SU-DHL-6 (cell line): ENCODE measurements at regions not wholly inside any gene's neighbourhood (a gene's known extent, or its start where the extent isn't known, plus 50 kb on each side); places are given as distances from the start of the nearest gene placed in this dataset.

Source experiments
- H2AFZ ChIP-seq: fragments of 200-600 bp; sonication (generic); 2 replicates; pipeline ENCODE4 v1.6.1; 2014; ENCODE audit warnings: low read depth, mild to moderate bottlenecking, moderate library complexity, mixed read lengths, antibody characterized with exemption, low read length; ENCODE audit not compliant: severe bottlenecking
- H3F3A ChIP-seq: fragments of 200-600 bp; shearing (Covaris generic); 2 replicates; pipeline ENCODE4 v1.6.0; 2016; ENCODE audit warnings: antibody characterized with exemption, mild to moderate bottlenecking; ENCODE audit not compliant: insufficient read depth
- H3K27ac ChIP-seq: fragments of 200-600 bp; sonication (generic); 2 replicates; pipeline ENCODE4 v1.5.1; 2016; ENCODE audit warnings: low read depth, mild to moderate bottlenecking, low read length, moderate library complexity, mixed read lengths
- H3K27me3 ChIP-seq: fragments of 200-600 bp; sonication (generic), shearing (Covaris generic); 2 replicates; pipeline ENCODE4 v1.6.0; 2014; ENCODE audit warnings: mild to moderate bottlenecking, low read length
- H3K36me3 ChIP-seq: fragments of 200-600 bp; sonication (generic); 2 replicates; pipeline ENCODE4 v1.6.1; 2014; ENCODE audit warnings: mild to moderate bottlenecking, low read length, mixed read lengths
- H3K4me2 ChIP-seq: fragments of 300-600, 200-600 bp; shearing (Covaris generic), sonication (generic); 2 replicates; pipeline ENCODE4 v1.6.0; 2014; ENCODE audit warnings: low read length, low read depth, mild to moderate bottlenecking; ENCODE audit not compliant: poor library complexity, severe bottlenecking
- H3K4me3 ChIP-seq: fragments of 200-600 bp; sonication (generic); 2 replicates; pipeline ENCODE4 v1.5.1; 2014; ENCODE audit warnings: antibody characterized with exemption, low read length, mild to moderate bottlenecking, mixed read lengths; ENCODE audit not compliant: insufficient read depth, poor library complexity, severe bottlenecking
- H3K79me2 ChIP-seq: fragments of 200-600 bp; sonication (generic); 2 replicates; pipeline ENCODE4 v1.6.1; 2014; ENCODE audit warnings: mild to moderate bottlenecking, low read length, moderate library complexity; ENCODE audit not compliant: insufficient read depth
- H3K9ac ChIP-seq: fragments of 200-600 bp; sonication (generic); 2 replicates; pipeline ENCODE4 v1.7.0; 2014; ENCODE audit warnings: mild to moderate bottlenecking, low read length
- H3K9me2 ChIP-seq: fragments of 200-600 bp; sonication (generic); replicated peaks from 2 replicates; pipeline ENCODE4 v1.6.1; 2014; ENCODE audit warnings: low read length; ENCODE audit not compliant: insufficient read depth
- H3K9me3 ChIP-seq: fragments of 200-600 bp; sonication (generic); 2 replicates; pipeline ENCODE4 v1.6.1; 2014; ENCODE audit warnings: low read length, mixed read lengths; ENCODE audit not compliant: insufficient read depth
- H4K20me1 ChIP-seq: fragments of 200-600 bp; sonication (generic); 2 replicates; pipeline ENCODE4 v1.6.1; 2014; ENCODE audit warnings: low read depth, mild to moderate bottlenecking, antibody characterized with exemption, low read length, moderate library complexity, mixed read lengths
- EZH2phosphoT487 ChIP-seq: fragments of 200-600 bp; sonication (generic), shearing (Covaris generic); conservative IDR thresholded peaks from 2 replicates; pipeline ENCODE4 v1.6.1; 2018; ENCODE audit warnings: mild to moderate bottlenecking, antibody characterized with exemption, low read length, moderate library complexity, mixed read lengths
- TF ChIP-seq, protein P1 (sequence below): fragments of 200-600 bp; sonication (generic); IDR thresholded peaks from one replicate; pipeline ENCODE4 v1.5.1; 2017; ENCODE audit warnings: antibody characterized with exemption, mild to moderate bottlenecking, low read length, moderate library complexity; ENCODE audit not compliant: insufficient read depth, poor library complexity, severe bottlenecking

DNA sequence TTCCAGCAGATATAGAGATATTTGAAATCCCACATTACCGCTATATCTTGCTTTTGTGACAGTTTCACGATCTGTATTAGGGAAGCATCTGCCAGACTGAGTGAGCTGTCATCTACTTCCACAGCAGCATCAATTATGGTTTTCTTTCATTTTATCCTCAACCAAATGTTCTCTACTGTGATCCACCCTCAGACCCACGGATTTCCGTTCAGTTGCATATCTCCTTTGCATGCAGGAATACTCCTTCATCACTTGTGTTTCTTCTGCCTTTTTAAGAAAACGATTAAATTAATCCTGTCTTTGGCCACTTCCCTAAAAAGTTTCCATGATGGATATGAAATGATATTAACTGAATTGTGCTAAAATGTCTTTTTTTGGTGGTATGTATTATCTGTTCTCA, 262.1 kb upstream of the ADGRB3 start:
- Histone ChIP-seq H4K20me1 (no peaks in the 10 kb centered on the region), H3F3A (no peaks in the 10 kb centered on the region), H3K9ac (no peak overlapping the region), H3K9me2 (no peaks in the 10 kb centered on the region), H3K4me2 (no peak overlapping the region), H3K79me2 (no peaks in the 10 kb centered on the region), H3K4me3 (no peak overlapping the region), H3K9me3 (no peaks in the 10 kb centered on the region), H3K27ac (no peak overlapping the region), H2AFZ (no peak overlapping the region), H3K27me3 (no peaks in the 10 kb centered on the region), H3K36me3 (no peaks in the 10 kb centered on the region)
- TF ChIP-seq EZH2phosphoT487 = no peak
- TF ChIP-seq, protein P1, sequence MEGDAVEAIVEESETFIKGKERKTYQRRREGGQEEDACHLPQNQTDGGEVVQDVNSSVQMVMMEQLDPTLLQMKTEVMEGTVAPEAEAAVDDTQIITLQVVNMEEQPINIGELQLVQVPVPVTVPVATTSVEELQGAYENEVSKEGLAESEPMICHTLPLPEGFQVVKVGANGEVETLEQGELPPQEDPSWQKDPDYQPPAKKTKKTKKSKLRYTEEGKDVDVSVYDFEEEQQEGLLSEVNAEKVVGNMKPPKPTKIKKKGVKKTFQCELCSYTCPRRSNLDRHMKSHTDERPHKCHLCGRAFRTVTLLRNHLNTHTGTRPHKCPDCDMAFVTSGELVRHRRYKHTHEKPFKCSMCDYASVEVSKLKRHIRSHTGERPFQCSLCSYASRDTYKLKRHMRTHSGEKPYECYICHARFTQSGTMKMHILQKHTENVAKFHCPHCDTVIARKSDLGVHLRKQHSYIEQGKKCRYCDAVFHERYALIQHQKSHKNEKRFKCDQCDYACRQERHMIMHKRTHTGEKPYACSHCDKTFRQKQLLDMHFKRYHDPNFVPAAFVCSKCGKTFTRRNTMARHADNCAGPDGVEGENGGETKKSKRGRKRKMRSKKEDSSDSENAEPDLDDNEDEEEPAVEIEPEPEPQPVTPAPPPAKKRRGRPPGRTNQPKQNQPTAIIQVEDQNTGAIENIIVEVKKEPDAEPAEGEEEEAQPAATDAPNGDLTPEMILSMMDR = no peak

DNA sequence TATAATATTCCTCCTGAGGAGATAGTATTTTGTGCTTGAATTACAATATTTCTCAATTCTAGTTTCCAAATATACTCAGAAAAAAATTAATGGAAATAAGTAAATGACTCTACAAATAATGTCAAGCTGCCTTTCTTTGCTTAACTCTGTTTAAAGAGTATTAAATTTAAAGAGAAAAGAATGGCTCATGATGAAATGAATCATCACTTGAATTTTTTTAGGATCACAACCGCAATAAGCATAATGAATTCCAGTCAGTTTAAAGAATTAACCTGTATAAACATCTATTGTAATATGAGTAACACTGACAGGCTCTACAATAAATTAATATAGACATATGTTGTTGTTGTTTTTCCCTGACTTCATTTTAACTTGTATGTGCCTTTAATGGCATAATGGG, 266.2 kb upstream of the ADGRB3 start:
- Histone ChIP-seq H3K79me2 (no peaks in the 10 kb centered on the region), H3K36me3 (no peaks in the 10 kb centered on the region), H3K27me3 (no peaks in the 10 kb centered on the region), H3K9ac (no peak overlapping the region), H4K20me1 (no peaks in the 10 kb centered on the region), H2AFZ (no peak overlapping the region), H3K27ac (no peak overlapping the region), H3K4me2 (no peak overlapping the region), H3K9me3 (no peaks in the 10 kb centered on the region), H3K4me3 (no peak overlapping the region), H3F3A (no peaks in the 10 kb centered on the region), H3K9me2 (no peaks in the 10 kb centered on the region)
- TF ChIP-seq, protein P1 = no peak
- TF ChIP-seq EZH2phosphoT487 = no peak

DNA sequence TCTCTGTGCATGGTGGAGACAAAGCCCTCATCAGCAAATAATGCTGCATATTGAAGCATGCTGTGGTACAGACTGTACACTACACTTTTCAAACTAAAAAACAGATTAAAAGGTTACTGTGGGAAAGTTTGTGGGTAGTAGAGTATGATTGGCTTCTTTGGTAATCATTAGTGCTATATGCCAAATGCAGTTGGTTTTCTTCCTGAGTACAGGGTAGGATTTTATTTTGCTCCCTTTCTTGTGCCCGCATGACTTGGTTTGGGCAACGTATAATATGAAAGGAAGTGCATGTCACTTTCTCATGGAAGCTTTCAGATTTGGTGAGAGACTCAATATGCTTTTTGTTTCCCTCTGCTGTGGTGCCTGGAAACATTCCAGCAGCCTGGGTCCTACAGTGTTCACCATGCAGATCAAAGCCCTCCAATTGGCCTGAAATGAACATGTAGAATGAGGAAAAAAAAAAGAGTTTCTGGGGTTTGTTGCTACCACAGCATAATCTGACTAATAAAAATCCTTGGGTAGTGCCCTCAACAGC, 270.7 kb upstream of the ADGRB3 start:
- no peaks in the 10 kb centered on the region for H4K20me1 ChIP-seq
- no peaks in the 10 kb centered on the region for H3K27me3 ChIP-seq
- TF ChIP-seq, protein P1 = no peak
- no peak for TF ChIP-seq EZH2phosphoT487

More for the DNA sequence above, 270.7 kb upstream of the ADGRB3 start:
- no peaks in the 10 kb centered on the region for H3K36me3 ChIP-seq
- H3K27ac ChIP-seq = no peak overlapping the region
- H3K4me2 ChIP-seq = no peak overlapping the region
- no peaks in the 10 kb centered on the region for H3K9me2 ChIP-seq
- H3K9ac ChIP-seq = no peak overlapping the region
- H3F3A ChIP-seq = no peaks in the 10 kb centered on the region
- no peaks in the 10 kb centered on the region for H3K9me3 ChIP-seq
- H2AFZ ChIP-seq = peak overlapping the region; percentile 35
- H3K4me3 ChIP-seq = no peak overlapping the region
- no peaks in the 10 kb centered on the region for H3K79me2 ChIP-seq
